Pancreas (tissue), 10 donors: ENCODE measurements at regions not wholly inside any gene's neighbourhood (a gene's known extent, or its start where the extent isn't known, plus 50 kb on each side); places are given as distances from the start of the nearest gene placed in this dataset.
A peak's percentile ranks its signal among the peaks of the same experiment; 100 is the strongest.

Source experiments
- ATAC-seq, 4 donors: fragments of 200-7000 bp; cut with Tn5 transposase; one replicate each; pipeline versions ENCODE4 v1.8.0 to v1.9.1; 2020; ENCODE audit warnings: mild to moderate bottlenecking in 4 of 4, moderate library complexity in 4 of 4
- DNase-seq, 6 donors: peaks; one replicate each; pipeline ENCODE4 v3.0.0-alpha.2; 2020
- FAIRE-seq: peaks from 2 replicates; lab custom pipeline; 2012; peaks lifted over from hg19 to GRCh38; lab: Jason Lieb, UNC
- H3K27ac ChIP-seq, 4 donors: fragments of 200-600 bp; sonication (generic); 1 replicate in 3 of 4; 2 replicates in 1 of 4; pipeline versions ENCODE4 v1.5.0 to v1.8.0; 2020
- H3K27me3 ChIP-seq, 4 donors: fragments of 200-600 bp; one replicate each; pipeline ENCODE4 v1.8.0; 2021
- H3K36me3 ChIP-seq, 3 donors: fragments of 200-600 bp; sonication (generic) in 1 of 3; one replicate each; pipeline versions ENCODE4 v1.5.0 to v1.8.0; 2020 to 2021
- H3K4me1 ChIP-seq, 3 donors: fragments of 200-600 bp; one replicate each; pipeline ENCODE4 v1.8.0; 2021
- H3K4me3 ChIP-seq, 4 donors: fragments of 200-600 bp; sonication (generic) in 2 of 4; one replicate each; pipeline versions ENCODE4 v1.5.0 to v1.8.0; 2020 to 2021
- H3K9me3 ChIP-seq, 4 donors: fragments of 200-600 bp; one replicate each; pipeline ENCODE4 v1.8.0; 2021
- WGBS, 2 donors: extraction: QIAGEN DNeasy Blood & Tissue Kit; methylation state at CpG; one replicate each; pipeline ENCODE4 v1.1.7; 2013; 5-methylcytosine and 5-hydroxymethylcytosine counted together
- intact Hi-C, 3 donors: fragments of 100-400 bp; cut with DNase I; formaldehyde crosslinking; loops; one replicate each; pipeline versions ENCODE4 v1.11.1 to v1.14.2; 2022
- TF ChIP-seq, protein P1 (sequence below), 4 donors: fragments of 200-600 bp; sonication (generic) in 3 of 4; IDR thresholded peaks; one replicate each; pipeline versions ENCODE4 v1.5.0 to v1.8.0; 2021; ENCODE audit warnings: antibody characterized with exemption in 4 of 4
- donor health status: healthy with polysubstance abuse.
- donor health status: DM: no; HTN: no; CAD: no; lungs with moderate emphysema.
- donor health status: DM: no; HTN: no; CAD: no.
- donor health status: control.
- donor health status: control.
- donor health status: Bipolar disorder and iron deficiency.
- donor health status: DM: yes; HTN: yes; CAD: no.
- donor health status: DM: no; HTN: no; CAD: no.
- donor health status: DM: no; HTN: no; CAD: no.
- donor health status: DM: yes; HTN: yes; CAD: no.

GRCh38 chr2:120851116-120851773, 115.6 kb downstream of the GLI2 start:
- FAIRE-seq (no peak), ATAC-seq (no peak)

DNA sequence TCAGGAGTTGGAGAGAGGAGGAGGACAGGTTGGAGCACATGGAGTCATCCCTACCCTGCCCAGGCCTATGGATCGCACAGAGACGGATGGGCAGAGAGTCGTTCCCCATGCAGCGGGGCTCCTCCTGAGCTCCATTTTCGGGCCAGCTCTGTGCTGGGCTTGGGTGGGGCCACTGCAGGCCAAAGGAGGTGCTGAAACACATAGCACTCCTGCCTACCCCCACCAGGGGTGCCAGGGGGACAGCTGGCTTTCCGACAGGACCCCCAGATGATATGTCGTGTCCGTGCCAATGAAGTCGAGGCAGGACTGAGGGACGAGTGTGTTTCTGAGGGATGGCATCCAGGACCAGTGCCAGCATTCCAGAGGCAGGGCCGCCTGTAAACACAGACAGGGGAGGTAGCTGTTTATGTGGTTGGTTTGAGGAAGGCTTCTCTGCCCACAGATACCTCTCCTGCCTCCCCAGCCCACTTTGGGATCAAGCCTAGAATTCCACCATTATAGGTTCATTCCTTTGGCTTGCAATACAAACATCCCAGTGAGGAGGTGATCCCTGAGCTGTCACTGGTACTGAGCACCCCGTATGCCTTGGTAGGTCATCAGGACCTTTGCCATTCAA, 116.6 kb downstream of the GLI2 start:
- H3K27ac ChIP-seq = no peak overlapping the region
- FAIRE-seq = no peak
- no peak for ATAC-seq
- intact Hi-C loops = no loop called here
- WGBS, 2 donors = 81 to 86% methylated on average over 12 of the region's 12 CpGs
- no peaks in the 10 kb centered on the region for H3K27me3 ChIP-seq
- no peaks in the 10 kb centered on the region for H3K9me3 ChIP-seq
- H3K4me3 ChIP-seq = no peak overlapping the region
- no peaks in the 10 kb centered on the region for H3K4me1 ChIP-seq
- H3K36me3 ChIP-seq = no peaks in the 10 kb centered on the region
- peak in 1 of 6 donors; percentile 27 for DNase-seq
- TF ChIP-seq, protein P1, sequence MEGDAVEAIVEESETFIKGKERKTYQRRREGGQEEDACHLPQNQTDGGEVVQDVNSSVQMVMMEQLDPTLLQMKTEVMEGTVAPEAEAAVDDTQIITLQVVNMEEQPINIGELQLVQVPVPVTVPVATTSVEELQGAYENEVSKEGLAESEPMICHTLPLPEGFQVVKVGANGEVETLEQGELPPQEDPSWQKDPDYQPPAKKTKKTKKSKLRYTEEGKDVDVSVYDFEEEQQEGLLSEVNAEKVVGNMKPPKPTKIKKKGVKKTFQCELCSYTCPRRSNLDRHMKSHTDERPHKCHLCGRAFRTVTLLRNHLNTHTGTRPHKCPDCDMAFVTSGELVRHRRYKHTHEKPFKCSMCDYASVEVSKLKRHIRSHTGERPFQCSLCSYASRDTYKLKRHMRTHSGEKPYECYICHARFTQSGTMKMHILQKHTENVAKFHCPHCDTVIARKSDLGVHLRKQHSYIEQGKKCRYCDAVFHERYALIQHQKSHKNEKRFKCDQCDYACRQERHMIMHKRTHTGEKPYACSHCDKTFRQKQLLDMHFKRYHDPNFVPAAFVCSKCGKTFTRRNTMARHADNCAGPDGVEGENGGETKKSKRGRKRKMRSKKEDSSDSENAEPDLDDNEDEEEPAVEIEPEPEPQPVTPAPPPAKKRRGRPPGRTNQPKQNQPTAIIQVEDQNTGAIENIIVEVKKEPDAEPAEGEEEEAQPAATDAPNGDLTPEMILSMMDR (IDR thresholded peaks at IDR 0.05) = no peak

More at GRCh38 chr2:120851116-120851773, 115.6 kb downstream of the GLI2 start:
- WGBS, 2 donors = 74 to 90% methylated on average over 3 of the region's 3 CpGs
- no peaks in the 10 kb centered on the region for H3K36me3 ChIP-seq
- H3K27ac ChIP-seq = no peak overlapping the region
- H3K9me3 ChIP-seq = no peaks in the 10 kb centered on the region
- no peak overlapping the region for H3K4me3 ChIP-seq
- TF ChIP-seq, protein P1 (IDR thresholded peaks at IDR 0.05) = no peak
- intact Hi-C loops = no loop called here
- H3K4me1 ChIP-seq = no peaks in the 10 kb centered on the region
- peak in 1 of 6 donors; percentile 44 for DNase-seq
- H3K27me3 ChIP-seq = no peaks in the 10 kb centered on the region

GRCh38 chr2:120853306-120854013, 117.8 kb downstream of the GLI2 start:
- TF ChIP-seq, protein P1 (IDR thresholded peaks at IDR 0.05) = no peak
- H3K9me3 ChIP-seq = no peaks in the 10 kb centered on the region
- FAIRE-seq = no peak
- no peaks in the 10 kb centered on the region for H3K4me1 ChIP-seq
- no peaks in the 10 kb centered on the region for H3K36me3 ChIP-seq
- no peak overlapping the region for H3K4me3 ChIP-seq
- H3K27ac ChIP-seq = no peak overlapping the region
- intact Hi-C loops = no loop called here
- DNase-seq = no peak
- ATAC-seq = no peak
- no peaks in the 10 kb centered on the region for H3K27me3 ChIP-seq
- WGBS, 2 donors = 78 to 85% methylated on average over 5 of the region's 5 CpGs

- no peak for ATAC-seq
Measured at GRCh38 chr2:120854014-120854620, 118.4 kb downstream of the GLI2 start.

More at GRCh38 chr2:120854014-120854620, 118.4 kb downstream of the GLI2 start:
- intact Hi-C loops = no loop called here
- WGBS, 2 donors = 53 to 65% methylated on average over 7 of the region's 7 CpGs
- no peak for FAIRE-seq
- no peak for DNase-seq
- Histone ChIP-seq H3K36me3 (no peaks in the 10 kb centered on the region), H3K9me3 (no peaks in the 10 kb centered on the region), H3K27me3 (no peaks in the 10 kb centered on the region), H3K4me3 (no peak overlapping the region), H3K27ac (no peak overlapping the region), H3K4me1 (no peaks in the 10 kb centered on the region)
- TF ChIP-seq, protein P1 (IDR thresholded peaks at IDR 0.05) = no peak
